Panc1 (cell line): ENCODE measurements at regions not wholly inside any gene's neighbourhood (a gene's known extent, or its start where the extent isn't known, plus 50 kb on each side); places are given as distances from the start of the nearest gene placed in this dataset.

Experiments
- ATAC-seq: fragments of 200-7000 bp; cut with Tn5 transposase; 2 replicates; pipeline ENCODE4 v1.9.1; 2020; ENCODE audit warnings: mild to moderate bottlenecking, moderate library complexity
- BruUV-seq: library from RNA; stranded (reverse); fragments of 400-500 nt; replicated peaks from 2 replicates; lab custom pipeline; 2021; lab: Mats Ljungman, UMichigan
- CTCF ChIA-PET: fragments of 300-600 bp; sonication (Branson Sonifier 250); formaldehyde crosslinking; loops from one replicate; lab custom pipeline; 2022; ENCODE audit warnings: antibody characterized with exemption; lab: Charles Lee
- POLR2A ChIA-PET: fragments of 300-600 bp; sonication (Branson Sonifier 250); formaldehyde crosslinking; loops from one replicate; lab custom pipeline; 2022; ENCODE audit warnings: antibody characterized with exemption; lab: Charles Lee
- DNase-seq: peaks from one replicate; pipeline ENCODE4 v3.0.0-alpha.2; 2010; ENCODE audit warnings: low read depth, low spot score
- H3K27ac ChIP-seq: 2 replicates; pipeline ENCODE4 v1.5.1; 2011; ENCODE audit warnings: mild to moderate bottlenecking, low read length, inconsistent platforms
- H3K27me3 ChIP-seq: fragments of 200-500 bp; sonication (Bioruptor generic); 2 replicates; pipeline ENCODE4 v1.6.0; 2014; ENCODE audit warnings: low read length, inconsistent platforms; ENCODE audit not compliant: control insufficient read depth, insufficient read depth
- H3K36me3 ChIP-seq: fragments of 200-500 bp; sonication (Bioruptor generic); 2 replicates; pipeline ENCODE4 v1.5.1; 2014; ENCODE audit warnings: inconsistent platforms, mild to moderate bottlenecking, low read length, moderate library complexity; ENCODE audit not compliant: control insufficient read depth, insufficient read depth
- H3K4me1 ChIP-seq: 2 replicates; pipeline ENCODE4 v1.5.1; 2011; ENCODE audit warnings: inconsistent platforms, mild to moderate bottlenecking, low read length, moderate library complexity; ENCODE audit not compliant: control insufficient read depth, insufficient read depth
- H3K4me3 ChIP-seq, 2 experiments: 2 replicates each; pipeline ENCODE4 v1.5.1; 2011 to 2012; ENCODE audit warnings: low read depth in 2 of 2, low read length in 2 of 2, mild to moderate bottlenecking in 2 of 2, inconsistent platforms in 1 of 2, moderate library complexity in 1 of 2
- H3K9me3 ChIP-seq: fragments of 200-500 bp; sonication (Bioruptor generic); 2 replicates; pipeline ENCODE4 v1.5.1; 2014; ENCODE audit warnings: low read depth, mild to moderate bottlenecking, inconsistent platforms, low read length, moderate library complexity; ENCODE audit not compliant: control insufficient read depth, insufficient read depth
- CTCF ChIP-seq: fragments of 450-650 bp; IDR thresholded peaks from 2 replicates; pipeline ENCODE4 v1.5.1; 2017; ENCODE audit warnings: mild to moderate bottlenecking
- POLR2AphosphoS5 ChIP-seq: IDR thresholded peaks from 2 replicates; pipeline ENCODE4 v1.6.1; 2012; ENCODE audit warnings: mild to moderate bottlenecking, low read depth, low read length, moderate library complexity
- REST ChIP-seq, 2 experiments: IDR thresholded peaks; 2 replicates each; pipeline ENCODE4 v1.6.1; 2011 to 2012; ENCODE audit warnings: low read depth in 2 of 2, control low read depth in 1 of 2, low read length in 1 of 2, mild to moderate bottlenecking in 1 of 2, moderate library complexity in 1 of 2; ENCODE audit not compliant: insufficient read depth in 1 of 2
- SIN3A ChIP-seq: IDR thresholded peaks from 2 replicates; pipeline ENCODE4 v1.6.1; 2012; ENCODE audit warnings: low read depth, mild to moderate bottlenecking, low read length, moderate library complexity, borderline replicate concordance; ENCODE audit not compliant: insufficient read depth
- TCF7L2 ChIP-seq: IDR thresholded peaks from 2 replicates; pipeline ENCODE4 v1.6.1; 2011; ENCODE audit warnings: mild to moderate bottlenecking, low read depth, low read length, inconsistent platforms
- in situ Hi-C: cut with HindIII; loops from 2 replicates; pipeline ENCODE4 v1.10.0; 2016; ENCODE audit warnings: low sequenced_read_pairs, low pct_unique_long_range_greater_than_20kb
- intact Hi-C: fragments of 100-400 bp; cut with micrococcal nuclease; formaldehyde crosslinking; loops from one replicate; pipeline ENCODE4 v1.10.0; 2022; ENCODE audit not compliant: unreplicated experiment

GRCh38 chr4:124941267-124941666, 228.7 kb upstream of the ANKRD50 start:
- H3K36me3 ChIP-seq: no peaks in the 10 kb centered on the region; the same call in 1 of the 2 replicates
- no peaks in the 10 kb centered on the region for H3K4me1 ChIP-seq
- ATAC-seq: no peak
- H3K27ac ChIP-seq: no peak overlapping the region; the same call in 1 of the 2 replicates
- no peaks in the 10 kb centered on the region for H3K9me3 ChIP-seq
- no peaks in the 10 kb centered on the region for H3K27me3 ChIP-seq
- BruUV-seq: no TSS peak
- POLR2A ChIA-PET: no interaction called here
- TF ChIP-seq CTCF (no peak), TCF7L2 (no peak), SIN3A (no peak)
- DNase-seq: no peak
- in situ Hi-C loops: no loop called here
- CTCF ChIA-PET: no interaction called here
- intact Hi-C loops: no loop called here
- no peak overlapping the region for H3K4me3 ChIP-seq

GRCh38 chr4:124940387-124940786, 227.9 kb upstream of the ANKRD50 start:
- no TSS peak for BruUV-seq
- peak; percentile 86 for DNase-seq
- peak; percentile 81 for ATAC-seq

More at GRCh38 chr4:124940387-124940786, 227.9 kb upstream of the ANKRD50 start:
- no peaks in the 10 kb centered on the region for H3K4me1 ChIP-seq
- TF ChIP-seq CTCF: no peak
- no peak for TF ChIP-seq TCF7L2
- no peak for TF ChIP-seq POLR2AphosphoS5
- TF ChIP-seq SIN3A: no peak
- TF ChIP-seq REST (IDR thresholded peaks at IDR 0.05; ENCODE audit: insufficient read depth in 1 of 2, low read depth in 2 of 2, low read length in 1 of 2): no peak
- no peaks in the 10 kb centered on the region for H3K9me3 ChIP-seq
- ChIA-PET POLR2A (no interaction called here), CTCF (no interaction called here)
- intact Hi-C loops (no loop called here), in situ Hi-C loops (no loop called here)
- H3K36me3 ChIP-seq: no peaks in the 10 kb centered on the region; the same call in 1 of the 2 replicates
- no peaks in the 10 kb centered on the region for H3K27me3 ChIP-seq
- no peak overlapping the region for H3K27ac ChIP-seq
- H3K4me3 ChIP-seq: no peak overlapping the region
